GM12878 (cell line): ENCODE measurements at regions not wholly inside any gene's neighbourhood (a gene's known extent, or its start where the extent isn't known, plus 50 kb on each side); places are given as distances from the start of the nearest gene placed in this dataset.

Experiments
- BCLAF1 ChIP-seq: fragments of 450-650 bp; IDR thresholded peaks from 2 replicates; pipeline ENCODE4 v1.6.1; 2017; ENCODE audit warnings: antibody characterized with exemption, mild to moderate bottlenecking, moderate library complexity
- CEBPZ ChIP-seq: fragments of 150-350 bp; IDR thresholded peaks from 2 replicates; pipeline ENCODE4 v1.6.1; 2016; ENCODE audit warnings: low read depth, low read length
- CREB1 ChIP-seq: IDR thresholded peaks from 2 replicates; pipeline ENCODE4 v1.6.1; 2012; ENCODE audit warnings: low read depth, mild to moderate bottlenecking, inconsistent platforms
- JUNB ChIP-seq: IDR thresholded peaks from 2 replicates; pipeline ENCODE4 v1.6.1; 2016; ENCODE audit warnings: antibody characterized with exemption, mild to moderate bottlenecking
- MAX ChIP-seq: IDR thresholded peaks from 2 replicates; pipeline ENCODE4 v1.6.1; 2012; ENCODE audit warnings: low read depth, low read length, improper control_type of control experiment
- USF2 ChIP-seq: IDR thresholded peaks from 2 replicates; pipeline ENCODE4 v1.6.1; 2011; ENCODE audit warnings: low read depth, low read length, improper control_type of control experiment, borderline replicate concordance
- ZBED1 ChIP-seq: IDR thresholded peaks from 2 replicates; pipeline ENCODE4 v1.6.1; 2016; ENCODE audit warnings: borderline replicate concordance
- ZBTB11 ChIP-seq: fragments of 450-650 bp; formaldehyde crosslinking; IDR thresholded peaks from 2 replicates; pipeline ENCODE4 v1.5.0; 2022; ENCODE audit warnings: mild to moderate bottlenecking, missing genetic modification characterization
- ZNF217 ChIP-seq: fragments of 450-650 bp; IDR thresholded peaks from 2 replicates; pipeline ENCODE4 v1.6.1; 2017; ENCODE audit warnings: antibody characterized with exemption, mild to moderate bottlenecking

- no peak for TF ChIP-seq CEBPZ
- no peak for TF ChIP-seq USF2
- TF ChIP-seq ZBTB11 = no peak
- TF ChIP-seq ZBED1 = no peak
- TF ChIP-seq CREB1 = no peak
- no peak for TF ChIP-seq BCLAF1
- TF ChIP-seq MAX = no peak
- no peak for TF ChIP-seq ZNF217
- TF ChIP-seq JUNB = no peak
Measured at GRCh38 chr7:152504816-152505215, 69.0 kb upstream of the KMT2C start (continued).
